ENCODE measurements at regions not wholly inside any gene's neighbourhood (a gene's known extent, or its start where the extent isn't known, plus 50 kb on each side); places are given as distances from the start of the nearest gene placed in this dataset.

DNA sequence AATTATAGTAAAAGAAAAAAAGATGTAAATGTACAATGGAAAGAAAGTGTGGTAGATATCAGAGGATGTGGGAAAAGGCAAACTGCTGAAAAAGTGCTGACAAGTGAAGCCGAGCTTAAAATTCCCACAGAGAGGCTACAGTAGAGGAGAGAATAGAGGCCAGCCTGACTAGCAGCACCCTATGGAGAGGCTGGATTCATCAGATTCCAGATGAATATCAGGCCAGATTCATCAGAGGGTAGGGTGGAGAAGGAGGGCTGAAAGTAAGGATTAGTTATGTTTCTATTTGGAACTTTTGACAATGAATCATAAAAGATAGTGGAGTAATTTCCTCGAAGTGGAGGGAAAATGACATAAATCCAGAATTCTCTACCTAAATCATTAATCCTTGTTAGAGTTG, 60.4 kb upstream of the NEK7 start:
- TF ChIP-seq EZH2 (IDR thresholded peaks at IDR 0.05) (no peak), EZH2phosphoT487 (IDR thresholded peaks at IDR 0.05; ENCODE audit: borderline replicate concordance) (no peak), ZFX (IDR thresholded peaks at IDR 0.05) (no peak), SIN3A (IDR thresholded peaks at IDR 0.05; ENCODE audit: low read depth) (no peak), CEBPB (IDR thresholded peaks at IDR 0.05; ENCODE audit: low read depth) (no peak), ZBTB33 (IDR thresholded peaks at IDR 0.05; ENCODE audit: extremely low read depth, insufficient replicate concordance, low read length) (no peak), JUND (IDR thresholded peaks at IDR 0.05) (no peak), POLR2A (IDR thresholded peaks at IDR 0.05; ENCODE audit: borderline replicate concordance, extremely low read depth, insufficient read depth, insufficient read length) (no peak), ATF3 (IDR thresholded peaks at IDR 0.05) (no peak)
- TF ChIP-seq, protein P1, sequence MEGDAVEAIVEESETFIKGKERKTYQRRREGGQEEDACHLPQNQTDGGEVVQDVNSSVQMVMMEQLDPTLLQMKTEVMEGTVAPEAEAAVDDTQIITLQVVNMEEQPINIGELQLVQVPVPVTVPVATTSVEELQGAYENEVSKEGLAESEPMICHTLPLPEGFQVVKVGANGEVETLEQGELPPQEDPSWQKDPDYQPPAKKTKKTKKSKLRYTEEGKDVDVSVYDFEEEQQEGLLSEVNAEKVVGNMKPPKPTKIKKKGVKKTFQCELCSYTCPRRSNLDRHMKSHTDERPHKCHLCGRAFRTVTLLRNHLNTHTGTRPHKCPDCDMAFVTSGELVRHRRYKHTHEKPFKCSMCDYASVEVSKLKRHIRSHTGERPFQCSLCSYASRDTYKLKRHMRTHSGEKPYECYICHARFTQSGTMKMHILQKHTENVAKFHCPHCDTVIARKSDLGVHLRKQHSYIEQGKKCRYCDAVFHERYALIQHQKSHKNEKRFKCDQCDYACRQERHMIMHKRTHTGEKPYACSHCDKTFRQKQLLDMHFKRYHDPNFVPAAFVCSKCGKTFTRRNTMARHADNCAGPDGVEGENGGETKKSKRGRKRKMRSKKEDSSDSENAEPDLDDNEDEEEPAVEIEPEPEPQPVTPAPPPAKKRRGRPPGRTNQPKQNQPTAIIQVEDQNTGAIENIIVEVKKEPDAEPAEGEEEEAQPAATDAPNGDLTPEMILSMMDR (IDR thresholded peaks at IDR 0.05 in 2 of 3, conservative IDR thresholded peaks at IDR 0.05 in 1 of 3; ENCODE audit: borderline replicate concordance in 1 of 3, insufficient read depth in 1 of 3, low read depth in 2 of 3, low read length in 2 of 3): no peak
- TF ChIP-seq, protein P2, sequence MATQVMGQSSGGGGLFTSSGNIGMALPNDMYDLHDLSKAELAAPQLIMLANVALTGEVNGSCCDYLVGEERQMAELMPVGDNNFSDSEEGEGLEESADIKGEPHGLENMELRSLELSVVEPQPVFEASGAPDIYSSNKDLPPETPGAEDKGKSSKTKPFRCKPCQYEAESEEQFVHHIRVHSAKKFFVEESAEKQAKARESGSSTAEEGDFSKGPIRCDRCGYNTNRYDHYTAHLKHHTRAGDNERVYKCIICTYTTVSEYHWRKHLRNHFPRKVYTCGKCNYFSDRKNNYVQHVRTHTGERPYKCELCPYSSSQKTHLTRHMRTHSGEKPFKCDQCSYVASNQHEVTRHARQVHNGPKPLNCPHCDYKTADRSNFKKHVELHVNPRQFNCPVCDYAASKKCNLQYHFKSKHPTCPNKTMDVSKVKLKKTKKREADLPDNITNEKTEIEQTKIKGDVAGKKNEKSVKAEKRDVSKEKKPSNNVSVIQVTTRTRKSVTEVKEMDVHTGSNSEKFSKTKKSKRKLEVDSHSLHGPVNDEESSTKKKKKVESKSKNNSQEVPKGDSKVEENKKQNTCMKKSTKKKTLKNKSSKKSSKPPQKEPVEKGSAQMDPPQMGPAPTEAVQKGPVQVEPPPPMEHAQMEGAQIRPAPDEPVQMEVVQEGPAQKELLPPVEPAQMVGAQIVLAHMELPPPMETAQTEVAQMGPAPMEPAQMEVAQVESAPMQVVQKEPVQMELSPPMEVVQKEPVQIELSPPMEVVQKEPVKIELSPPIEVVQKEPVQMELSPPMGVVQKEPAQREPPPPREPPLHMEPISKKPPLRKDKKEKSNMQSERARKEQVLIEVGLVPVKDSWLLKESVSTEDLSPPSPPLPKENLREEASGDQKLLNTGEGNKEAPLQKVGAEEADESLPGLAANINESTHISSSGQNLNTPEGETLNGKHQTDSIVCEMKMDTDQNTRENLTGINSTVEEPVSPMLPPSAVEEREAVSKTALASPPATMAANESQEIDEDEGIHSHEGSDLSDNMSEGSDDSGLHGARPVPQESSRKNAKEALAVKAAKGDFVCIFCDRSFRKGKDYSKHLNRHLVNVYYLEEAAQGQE (IDR thresholded peaks at IDR 0.05; ENCODE audit: low read depth): no peak
- TF ChIP-seq, protein P3, sequence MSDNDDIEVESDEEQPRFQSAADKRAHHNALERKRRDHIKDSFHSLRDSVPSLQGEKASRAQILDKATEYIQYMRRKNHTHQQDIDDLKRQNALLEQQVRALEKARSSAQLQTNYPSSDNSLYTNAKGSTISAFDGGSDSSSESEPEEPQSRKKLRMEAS (IDR thresholded peaks at IDR 0.05): no peak
